Activated CD4-positive, alpha-beta T cell treated with anti-CD3 and anti-CD28 coated beads, Interleukin-2, Interleukin-4, amounts not matched to agents 100 ng/mL and 50 ng/mL, durations not matched to agents 16 hours and 8 hours (primary cell): ENCODE measurements at regions not wholly inside any gene's neighbourhood (a gene's known extent, or its start where the extent isn't known, plus 50 kb on each side); places are given as distances from the start of the nearest gene placed in this dataset.

ENCODE experiments used
- DNase-seq: peaks from one replicate; pipeline ENCODE4 v3.0.0-alpha.2; 2020; ENCODE audit warnings: low spot score

- DNase-seq: peak; percentile 19
Measured at GRCh38 chr1:114342376-114342775, 168.6 kb downstream of the TRIM33 start.

GRCh38 chr1:114341856-114342255 lies 169.1 kb downstream of the TRIM33 start:
- no peak for DNase-seq

- peak; percentile 23 for DNase-seq
Measured at GRCh38 chr1:114341299-114341698, 169.7 kb downstream of the TRIM33 start.

GRCh38 chr1:114340892-114341291 lies 170.1 kb downstream of the TRIM33 start:
- DNase-seq: no peak

GRCh38 chr1:114339379-114339778 lies 171.6 kb downstream of the TRIM33 start:
- DNase-seq: no peak

- no peak for DNase-seq
Measured at GRCh38 chr1:114338191-114338890, 172.7 kb downstream of the TRIM33 start.

GRCh38 chr1:114337417-114337816 lies 173.6 kb downstream of the TRIM33 start:
- no peak for DNase-seq

GRCh38 chr1:114336360-114336759 lies 174.6 kb downstream of the TRIM33 start:
- no peak for DNase-seq

GRCh38 chr1:114335273-114335672 lies 175.7 kb downstream of the TRIM33 start:
- no peak for DNase-seq

- DNase-seq: no peak
Measured at GRCh38 chr1:114334297-114334696, 176.7 kb downstream of the TRIM33 start.

GRCh38 chr1:114333690-114334089 lies 177.3 kb downstream of the TRIM33 start:
- no peak for DNase-seq

- DNase-seq: no peak
Measured at GRCh38 chr1:114331936-114332335, 178.3 kb upstream of the SYT6 start.

GRCh38 chr1:114330451-114330983 lies 176.8 kb upstream of the SYT6 start:
- no peak for DNase-seq

- DNase-seq: no peak
Measured at GRCh38 chr1:114328361-114328904, 174.8 kb upstream of the SYT6 start.

GRCh38 chr1:114324662-114324965 lies 170.9 kb upstream of the SYT6 start:
- DNase-seq: no peak

GRCh38 chr1:114323959-114324661 lies 170.4 kb upstream of the SYT6 start:
- no peak for DNase-seq

- no peak for DNase-seq
Measured at GRCh38 chr1:114322734-114323133, 169.1 kb upstream of the SYT6 start.

- DNase-seq: no peak
Measured at GRCh38 chr1:114322207-114322606, 168.5 kb upstream of the SYT6 start.

GRCh38 chr1:114320586-114320985 lies 166.9 kb upstream of the SYT6 start:
- no peak for DNase-seq

- no peak for DNase-seq
Measured at GRCh38 chr1:114319418-114319817, 165.7 kb upstream of the SYT6 start.

GRCh38 chr1:114318961-114319360 lies 165.3 kb upstream of the SYT6 start:
- DNase-seq: no peak

GRCh38 chr1:114316204-114316603 lies 162.5 kb upstream of the SYT6 start:
- DNase-seq: no peak

- DNase-seq: no peak
Measured at GRCh38 chr1:114315631-114316030, 162.0 kb upstream of the SYT6 start.
